CD14-positive monocyte (primary cell): ENCODE measurements at regions not wholly inside any gene's neighbourhood (a gene's known extent, or its start where the extent isn't known, plus 50 kb on each side); places are given as distances from the start of the nearest gene placed in this dataset.

Experiments used
- DNase-seq, 3 donors: peaks; one replicate each; pipeline ENCODE4 v3.0.0-alpha.2; 2011 to 2022
- H2AFZ ChIP-seq: 2 replicates; pipeline ENCODE4 v1.6.0; 2012; ENCODE audit warnings: mild to moderate bottlenecking, low read depth, low read length, inconsistent platforms; ENCODE audit not compliant: insufficient read depth, poor library complexity, severe bottlenecking
- H3K27ac ChIP-seq, 2 donors: 1 replicate in 1 of 2; 2 replicates in 1 of 2; pipeline ENCODE4 v1.5.1; 2012 to 2013; ENCODE audit warnings: low read length in 2 of 2, control low read depth in 1 of 2, inconsistent platforms in 1 of 2, low read depth in 1 of 2, mild to moderate bottlenecking in 1 of 2
- H3K27me3 ChIP-seq, 2 donors: one replicate each; pipeline versions ENCODE4 v1.6.0 to v1.6.1; 2011 to 2013; ENCODE audit warnings: low read length in 2 of 2; ENCODE audit not compliant: control insufficient read depth in 2 of 2, insufficient read depth in 2 of 2
- H3K36me3 ChIP-seq, 2 donors: replicated peaks in 1 of 2; 1 replicate in 1 of 2; 2 replicates in 1 of 2; pipeline versions ENCODE4 v1.5.1 to v1.6.1; 2012 to 2013; ENCODE audit warnings: low read length in 2 of 2, control low read depth in 1 of 2, inconsistent platforms in 1 of 2, mild to moderate bottlenecking in 1 of 2; ENCODE audit not compliant: insufficient read depth in 2 of 2, control insufficient read depth in 1 of 2
- H3K4me1 ChIP-seq, 2 donors: 1 replicate in 1 of 2; 2 replicates in 1 of 2; pipeline versions ENCODE4 v1.5.1 to v1.6.1; 2012 to 2013; ENCODE audit warnings: low read length in 2 of 2, control low read depth in 1 of 2, inconsistent platforms in 1 of 2, mild to moderate bottlenecking in 1 of 2, moderate library complexity in 1 of 2; ENCODE audit not compliant: insufficient read depth in 2 of 2, control insufficient read depth in 1 of 2
- H3K4me2 ChIP-seq: replicated peaks from 2 replicates; pipeline ENCODE3; 2012; ENCODE audit warnings: low read length, moderate library complexity, mild to moderate bottlenecking; ENCODE audit not compliant: poor library complexity, severe bottlenecking; ENCODE audit errors: extremely low read depth
- H3K4me3 ChIP-seq, 3 experiments: fragments of 200-600 bp in 1 of 3; sonication (generic) in 1 of 3; replicated peaks in 1 of 3; 1 replicate in 2 of 3; 2 replicates in 1 of 3; pipeline ENCODE4 v1.5.1; 2011 to 2013; ENCODE audit warnings: low read length in 3 of 3, mild to moderate bottlenecking in 3 of 3, control low read depth in 2 of 3, low read depth in 2 of 3, inconsistent platforms in 1 of 3, moderate library complexity in 1 of 3
- H3K79me2 ChIP-seq: 2 replicates; pipeline ENCODE4 v1.6.0; 2012; ENCODE audit warnings: mild to moderate bottlenecking, control low read depth, inconsistent platforms, low read length, moderate library complexity; ENCODE audit not compliant: insufficient read depth
- H3K9ac ChIP-seq: 2 replicates; pipeline ENCODE4 v1.6.0; 2017; ENCODE audit warnings: low read length, mild to moderate bottlenecking; ENCODE audit not compliant: insufficient read depth, poor library complexity, severe bottlenecking
- H3K9me3 ChIP-seq, 2 donors: replicated peaks in 1 of 2; 1 replicate in 1 of 2; 2 replicates in 1 of 2; pipeline versions ENCODE4 v1.5.1 to v1.6.1; 2012 to 2013; ENCODE audit warnings: low read length in 2 of 2, control low read depth in 1 of 2; ENCODE audit not compliant: control insufficient read depth in 1 of 2, insufficient read depth in 1 of 2
- H4K20me1 ChIP-seq: 2 replicates; pipeline ENCODE4 v1.6.0; 2012; ENCODE audit warnings: mild to moderate bottlenecking, low read length, control low read depth, moderate library complexity; ENCODE audit not compliant: insufficient read depth
- H3K27ac Mint-ChIP-seq, 7 donors: one replicate each; pipeline ENCODE4 v1.8.0; 2020; ENCODE audit warnings: mild to moderate bottlenecking in 7 of 7, mixed read lengths in 7 of 7, moderate library complexity in 6 of 7, inconsistent platforms in 2 of 7
- H3K27me3 Mint-ChIP-seq, 3 donors: one replicate each; pipeline ENCODE4 v1.8.0; 2021 to 2022; ENCODE audit warnings: low read depth in 3 of 3, mild to moderate bottlenecking in 3 of 3, mixed read lengths in 3 of 3, moderate library complexity in 3 of 3, inconsistent platforms in 1 of 3
- H3K36me3 Mint-ChIP-seq, 2 donors: one replicate each; pipeline ENCODE4 v1.8.0; 2020; ENCODE audit warnings: mixed read lengths in 2 of 2, inconsistent platforms in 1 of 2, mild to moderate bottlenecking in 1 of 2
- H3K4me1 Mint-ChIP-seq: one replicate; pipeline ENCODE4 v1.8.0; 2020; ENCODE audit warnings: mild to moderate bottlenecking, mixed read lengths
- H3K4me3 Mint-ChIP-seq, 2 donors: one replicate each; pipeline ENCODE4 v1.8.0; 2020; ENCODE audit warnings: mild to moderate bottlenecking in 2 of 2, mixed read lengths in 2 of 2, moderate library complexity in 1 of 2
- H3K9me3 Mint-ChIP-seq, 7 donors: one replicate each; pipeline ENCODE4 v1.8.0; 2020 to 2022; ENCODE audit warnings: mixed read lengths in 7 of 7, mild to moderate bottlenecking in 6 of 7, moderate library complexity in 6 of 7, inconsistent platforms in 2 of 7
- CTCF ChIP-seq: fragments of 200-600 bp; IDR thresholded peaks from one replicate; pipeline ENCODE4 v1.8.0; 2022; ENCODE audit warnings: antibody characterized with exemption, mild to moderate bottlenecking
- WGBS: methylation state at CpG from one replicate; pipeline ENCODE4 v1.1.5; 2013; ENCODE audit warnings: missing lambda C conversion rate; ENCODE audit not compliant: insufficient coverage; 5-methylcytosine and 5-hydroxymethylcytosine counted together
- intact Hi-C, 2 donors: fragments of 100-400 bp; cut with micrococcal nuclease; formaldehyde crosslinking; loops; one replicate each; pipeline versions ENCODE4 v1.15.0 to v1.15.1; 2023

GRCh38 chr19:28264556-28264955, 948.4 kb downstream of the UQCRFS1 start:
- Histone ChIP-seq H3K27me3 (no peaks in the 10 kb centered on the region), H2AFZ (no peak overlapping the region), H3K9me3 (no peaks in the 10 kb centered on the region), H4K20me1 (no peaks in the 10 kb centered on the region), H3K79me2 (no peaks in the 10 kb centered on the region), H3K27ac (no peak overlapping the region), H3K4me1 (no peaks in the 10 kb centered on the region), H3K4me2 (no peak overlapping the region), H3K9ac (no peak overlapping the region), H3K4me3 (no peak overlapping the region), H3K36me3 (no peaks in the 10 kb centered on the region)
- Mint-ChIP-seq H3K27me3 (peaks cover 0 to 2% (median 1%) of the 10 kb centered on the region in 3 donors), H3K4me1 (no peaks in the 10 kb centered on the region), H3K36me3 (no peaks in the 10 kb centered on the region), H3K9me3 (peaks cover 0 to 8% (median 1%) of the 10 kb centered on the region in 7 donors), H3K27ac (no peak overlapping the region), H3K4me3 (no peak overlapping the region)
- intact Hi-C loops, result no loop called here
- no peak for TF ChIP-seq CTCF
- 74% methylated on average over 2 of the region's 3 CpGs for whole genome bisulfite sequencing
- no peak for DNase-seq

GRCh38 chr19:28258829-28259228, 954.1 kb downstream of the UQCRFS1 start:
- Mint-ChIP-seq H3K27ac (no peak overlapping the region), H3K36me3 (no peaks in the 10 kb centered on the region), H3K27me3 (peaks cover 0 to 2% (median 1%) of the 10 kb centered on the region in 3 donors), H3K4me3 (no peak overlapping the region), H3K4me1 (no peaks in the 10 kb centered on the region), H3K9me3 (peaks cover 0 to 12% (median 4%) of the 10 kb centered on the region in 7 donors)
- Histone ChIP-seq H3K4me3 (no peak overlapping the region), H3K9ac (no peak overlapping the region), H2AFZ (no peak overlapping the region), H3K27ac (no peak overlapping the region), H3K9me3 (no peaks in the 10 kb centered on the region), H4K20me1 (no peaks in the 10 kb centered on the region), H3K4me1 (no peaks in the 10 kb centered on the region), H3K36me3 (no peaks in the 10 kb centered on the region), H3K4me2 (no peak overlapping the region), H3K79me2 (no peaks in the 10 kb centered on the region), H3K27me3 (no peaks in the 10 kb centered on the region)
- intact Hi-C loops, result no loop called here
- DNase-seq, result no peak
- 94% methylated on average over 2 of the region's 3 CpGs for WGBS
- no peak for TF ChIP-seq CTCF
